ENCODE measurements at regions not wholly inside any gene's neighbourhood (a gene's known extent, or its start where the extent isn't known, plus 50 kb on each side); places are given as distances from the start of the nearest gene placed in this dataset.

DNA sequence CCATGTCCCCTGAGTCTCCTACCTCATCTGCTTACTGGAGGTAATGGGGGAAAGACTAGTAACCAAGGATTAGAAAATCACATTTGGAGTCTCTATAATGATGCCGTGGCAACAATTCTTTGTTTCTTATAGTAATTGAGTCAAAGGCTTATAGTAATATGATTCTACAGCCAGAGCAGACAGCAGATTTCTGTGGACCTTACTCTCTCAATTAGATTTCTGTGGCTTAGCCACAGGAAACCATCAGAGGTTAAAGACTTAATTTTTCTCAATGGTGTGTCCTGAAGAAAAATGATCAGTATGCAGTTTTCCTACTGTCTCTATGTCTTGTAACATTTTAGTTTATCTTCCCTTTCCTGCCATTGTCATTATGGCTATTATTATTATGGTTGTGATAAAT is 59.3 kb upstream of the CD180 start:
- ATAC-seq, result no peak

DNA sequence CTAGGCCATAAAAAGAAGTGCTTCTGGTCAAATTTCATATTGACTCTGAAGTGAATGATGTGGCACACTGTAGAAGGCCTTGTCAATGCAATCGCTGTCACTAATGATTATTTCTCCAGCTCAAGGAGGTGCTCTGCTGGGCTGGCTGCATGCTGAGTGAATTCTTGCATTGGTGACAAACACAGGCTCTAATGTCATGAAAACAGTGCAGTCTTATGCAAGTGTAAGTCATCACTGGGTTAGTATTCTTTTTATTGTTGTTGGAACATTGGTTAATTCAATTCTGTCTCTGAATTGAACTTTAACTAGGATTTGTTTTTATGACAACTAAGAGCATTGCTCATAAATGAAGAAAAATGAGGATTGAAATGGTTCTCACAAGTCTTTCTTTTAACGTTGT is 57.3 kb upstream of the CD180 start:
- no peak for ATAC-seq

DNA sequence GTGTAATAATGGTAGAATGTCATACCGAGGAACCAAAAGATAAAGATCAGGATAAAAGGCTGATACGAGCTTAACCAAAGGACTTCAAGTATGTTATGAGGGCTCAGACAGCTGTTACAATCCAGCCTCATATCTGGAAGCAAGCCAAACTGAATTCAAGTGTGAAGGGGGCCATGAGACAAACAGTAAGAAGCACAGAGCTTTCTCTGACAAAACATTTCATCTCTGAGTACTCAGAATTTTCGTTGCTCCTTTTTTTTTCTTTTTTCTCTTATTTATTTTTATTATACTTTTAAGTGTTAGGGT is 52.9 kb upstream of the CD180 start:
- ATAC-seq, result no peak

DNA sequence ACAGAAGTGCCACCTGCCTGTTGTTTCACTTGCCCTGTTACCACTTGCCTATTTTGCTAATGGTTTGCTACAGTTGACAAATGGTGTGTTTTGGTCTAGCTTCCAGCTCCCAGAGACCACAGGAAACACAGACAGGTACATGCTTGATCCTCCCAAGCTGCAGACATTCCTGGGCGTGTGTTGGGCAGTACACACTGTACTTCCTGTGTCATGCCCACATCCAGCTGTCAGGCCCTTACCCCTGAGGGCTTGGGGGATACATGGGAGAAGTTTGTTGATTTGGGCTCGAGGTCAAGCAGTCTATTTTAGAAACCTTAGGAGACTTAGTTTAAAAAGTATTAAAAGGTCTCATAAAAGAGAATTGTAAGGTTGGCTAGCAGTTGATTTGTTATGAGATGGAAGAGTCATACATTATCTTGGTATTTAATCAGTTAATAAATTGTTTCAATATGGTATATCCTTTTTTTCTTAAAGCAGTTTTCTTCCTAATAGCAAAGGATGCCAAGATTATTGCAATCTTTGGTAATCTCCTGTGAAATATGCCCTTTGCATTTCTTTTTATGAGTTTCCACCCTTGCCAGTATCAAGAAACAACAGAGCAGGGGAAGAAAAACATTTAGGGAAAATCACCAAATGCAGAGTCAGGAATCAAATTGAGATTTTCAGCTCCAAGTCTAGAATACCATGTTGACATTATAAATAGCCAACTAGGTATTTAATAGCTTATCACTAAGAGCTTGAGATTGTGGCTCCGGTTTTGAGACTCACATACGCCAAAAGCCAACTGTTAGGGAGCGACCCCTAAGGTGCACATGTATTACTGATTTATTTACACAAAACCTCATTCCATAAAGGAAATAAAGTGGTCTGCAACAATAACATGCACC is 52.3 kb upstream of the CD180 start:
- no peak for ATAC-seq

DNA sequence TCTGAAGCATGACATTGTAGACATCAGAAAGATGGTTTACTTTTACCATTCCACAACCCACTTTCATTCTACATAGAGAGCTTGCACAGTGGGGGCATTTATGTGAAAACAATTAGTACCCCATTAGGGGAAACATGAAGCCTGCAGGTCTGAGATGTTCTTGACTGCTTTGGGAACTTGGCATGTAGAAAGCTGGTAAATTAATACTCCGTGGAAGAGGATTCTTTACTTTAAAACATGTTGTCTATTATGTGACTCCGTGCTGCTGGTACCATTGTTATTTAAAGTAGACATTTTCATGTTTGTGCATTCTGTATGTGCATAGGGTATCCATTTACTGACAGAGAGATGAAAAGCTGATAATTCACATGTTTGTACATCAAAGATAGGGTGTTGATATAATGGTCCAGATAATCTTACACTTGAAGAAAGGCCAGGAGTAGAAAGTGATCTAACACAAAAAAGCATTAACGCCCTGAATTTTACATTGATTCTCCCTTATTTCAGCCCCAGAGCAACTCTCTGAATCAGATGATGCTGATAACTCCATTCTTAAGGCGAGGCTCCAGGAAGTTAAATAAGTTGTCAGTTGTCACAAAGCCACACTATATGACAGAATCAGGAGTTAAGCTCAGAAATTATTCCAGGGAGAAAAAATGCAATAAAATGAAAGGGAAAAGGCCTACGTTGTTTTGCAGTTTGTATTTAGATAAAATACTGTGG is 50.1 kb upstream of the CD180 start:
- ATAC-seq, result no peak
